ENCODE measurements at regions not wholly inside any gene's neighbourhood (a gene's known extent, or its start where the extent isn't known, plus 50 kb on each side); places are given as distances from the start of the nearest gene placed in this dataset.

- no peak overlapping the region for H3K4me3 ChIP-seq
These were observed 59.9 kb upstream of the ZNF354A start for GRCh38 chr5:178790371-178790770.

DNA sequence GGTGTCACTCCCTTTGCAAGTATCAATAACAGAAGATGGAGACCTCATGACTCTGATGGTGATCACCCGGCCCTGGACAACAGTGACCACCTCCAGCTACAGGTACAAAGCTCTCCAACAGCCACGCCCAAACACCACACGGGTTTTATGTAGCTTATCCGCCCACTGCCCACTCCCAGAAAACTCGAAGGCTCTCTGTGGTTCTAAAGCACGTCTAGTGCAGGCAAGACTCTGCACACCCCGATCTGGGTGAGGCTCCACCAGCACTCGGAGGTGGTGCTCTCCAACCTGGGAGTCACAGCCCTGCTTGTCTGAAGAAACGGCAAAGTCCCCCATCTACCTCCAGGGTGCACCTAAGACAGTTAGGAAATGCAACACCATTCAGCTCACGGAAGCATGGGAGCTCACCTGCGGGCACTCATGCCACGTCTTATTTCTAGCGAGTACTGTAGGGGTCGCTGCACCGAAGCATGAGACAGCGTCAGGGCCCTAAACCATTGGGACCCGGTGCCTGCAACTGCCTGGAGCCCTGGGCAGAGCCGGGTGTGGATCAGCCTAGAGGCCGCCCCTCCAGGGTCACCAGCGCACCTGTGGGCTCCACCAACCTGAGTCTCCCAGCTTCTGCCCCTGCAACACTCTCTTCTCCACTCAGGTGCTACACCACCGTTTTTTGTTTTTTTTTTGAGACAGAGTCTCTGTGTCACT is 58.1 kb upstream of the ZNF354A start:
- H3K4me3 ChIP-seq, result no peak overlapping the region
- DNase-seq (ENCODE audit: low spot score in 2 of 2), result no peak
- no peaks in the 10 kb centered on the region for H3K27me3 ChIP-seq
- H3K4me1 ChIP-seq, result no peaks in the 10 kb centered on the region
- H3K9me3 ChIP-seq, result no peaks in the 10 kb centered on the region
- TF ChIP-seq POLR2AphosphoS5 (IDR thresholded peaks at IDR 0.05), result no peak
- no peak for TF ChIP-seq POLR2A (IDR thresholded peaks at IDR 0.05)
- TF ChIP-seq CTCF (IDR thresholded peaks at IDR 0.05), result no peak
- intact Hi-C loops (cut with DNase I; ENCODE audit: low total_unique reads), result no loop called here
- H3K36me3 ChIP-seq, result no peaks in the 10 kb centered on the region
- H3K27ac ChIP-seq, result no peak overlapping the region

More at GRCh38 chr5:178790371-178790770, 59.9 kb upstream of the ZNF354A start:
- Histone ChIP-seq H3K27ac (no peak overlapping the region), H3K27me3 (no peaks in the 10 kb centered on the region), H3K9me3 (no peaks in the 10 kb centered on the region), H3K36me3 (no peaks in the 10 kb centered on the region), H3K4me1 (no peaks in the 10 kb centered on the region)
- intact Hi-C loops (cut with DNase I; ENCODE audit: low total_unique reads), result no loop called here
- no peak for DNase-seq (ENCODE audit: low spot score in 2 of 2)
- TF ChIP-seq CTCF (IDR thresholded peaks at IDR 0.05), result no peak
- TF ChIP-seq POLR2A (IDR thresholded peaks at IDR 0.05), result no peak
- TF ChIP-seq POLR2AphosphoS5 (IDR thresholded peaks at IDR 0.05), result no peak

GRCh38 chr5:178787889-178788288 is 57.4 kb upstream of the ZNF354A start:
- no peak for DNase-seq (ENCODE audit: low spot score in 2 of 2)
- Histone ChIP-seq H3K4me3 (no peak overlapping the region), H3K4me1 (no peaks in the 10 kb centered on the region), H3K27me3 (no peaks in the 10 kb centered on the region), H3K36me3 (no peaks in the 10 kb centered on the region), H3K27ac (no peak overlapping the region), H3K9me3 (no peaks in the 10 kb centered on the region)
- TF ChIP-seq POLR2AphosphoS5 (IDR thresholded peaks at IDR 0.05) (no peak), CTCF (IDR thresholded peaks at IDR 0.05) (no peak), POLR2A (IDR thresholded peaks at IDR 0.05) (no peak)
- intact Hi-C loops (cut with DNase I; ENCODE audit: low total_unique reads), result no loop called here

DNA sequence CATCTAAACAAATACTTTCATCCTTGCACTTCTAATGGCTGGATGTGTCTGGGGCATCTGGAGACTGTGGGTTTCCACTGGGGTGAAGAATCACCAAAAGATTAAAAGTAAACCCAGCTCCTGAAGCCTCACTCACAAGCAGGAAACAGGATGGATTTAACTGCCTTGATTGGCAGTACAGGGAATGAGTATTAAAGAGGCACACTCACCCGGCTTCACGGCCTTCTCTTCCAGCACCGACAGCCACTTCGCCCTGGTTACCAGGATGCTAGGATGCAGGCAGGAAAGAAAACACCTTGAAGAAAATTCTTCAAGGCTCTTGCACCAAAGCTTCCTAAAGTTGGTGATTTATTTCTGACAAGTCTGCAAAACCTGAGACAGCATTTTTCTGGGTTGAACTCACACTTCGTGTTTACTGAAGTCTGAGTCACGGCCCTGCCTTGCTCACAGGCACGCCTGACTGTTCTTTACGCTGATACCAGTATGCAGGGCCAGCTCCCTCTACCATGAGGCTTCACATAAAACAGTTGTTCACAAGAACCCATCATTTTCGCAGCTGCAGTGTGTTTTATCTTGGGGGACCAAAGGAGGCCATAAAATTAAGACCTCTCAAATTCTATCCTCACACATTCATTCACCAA is 56.5 kb upstream of the ZNF354A start:
- no peaks in the 10 kb centered on the region for H3K27me3 ChIP-seq
- H3K4me3 ChIP-seq, result no peak overlapping the region
- no peak overlapping the region for H3K27ac ChIP-seq
- intact Hi-C loops (cut with DNase I; ENCODE audit: low total_unique reads), result no loop called here
- H3K36me3 ChIP-seq, result no peaks in the 10 kb centered on the region
- no peak for DNase-seq (ENCODE audit: low spot score in 2 of 2)
- H3K9me3 ChIP-seq, result no peaks in the 10 kb centered on the region
- no peaks in the 10 kb centered on the region for H3K4me1 ChIP-seq
- TF ChIP-seq CTCF (IDR thresholded peaks at IDR 0.05), result no peak
- TF ChIP-seq POLR2AphosphoS5 (IDR thresholded peaks at IDR 0.05), result no peak
- no peak for TF ChIP-seq POLR2A (IDR thresholded peaks at IDR 0.05)

DNA sequence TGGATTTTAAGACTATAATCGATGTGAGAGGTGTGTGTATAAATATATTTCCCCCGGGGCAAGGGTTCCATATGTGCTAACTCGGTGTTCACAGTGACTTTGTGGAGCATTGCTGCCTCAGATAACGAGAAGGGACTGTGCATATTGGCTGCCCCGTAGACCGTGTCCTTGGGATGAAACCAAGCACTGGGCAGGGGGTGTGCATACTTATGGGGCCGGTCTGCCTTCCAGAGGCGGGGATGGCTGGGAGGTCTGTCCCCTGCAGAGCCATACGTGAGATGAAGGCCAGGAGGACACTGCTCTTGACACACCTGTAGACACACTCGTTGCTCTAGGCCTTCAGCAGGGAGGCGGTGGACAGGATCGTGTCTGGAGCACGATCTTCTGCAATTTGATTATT is 56.0 kb upstream of the ZNF354A start:
- no peak for DNase-seq (ENCODE audit: low spot score in 2 of 2)
- intact Hi-C loops (cut with DNase I; ENCODE audit: low total_unique reads), result no loop called here
- no peaks in the 10 kb centered on the region for H3K36me3 ChIP-seq
- no peaks in the 10 kb centered on the region for H3K9me3 ChIP-seq
- H3K4me3 ChIP-seq, result no peak overlapping the region
- no peaks in the 10 kb centered on the region for H3K4me1 ChIP-seq
- no peak for TF ChIP-seq POLR2A (IDR thresholded peaks at IDR 0.05)
- TF ChIP-seq POLR2AphosphoS5 (IDR thresholded peaks at IDR 0.05), result no peak
- no peak for TF ChIP-seq CTCF (IDR thresholded peaks at IDR 0.05)
- H3K27me3 ChIP-seq, result no peaks in the 10 kb centered on the region
- H3K27ac ChIP-seq, result no peak overlapping the region
